Suprapubic skin (tissue), 3 donors: ENCODE measurements at regions not wholly inside any gene's neighbourhood (a gene's known extent, or its start where the extent isn't known, plus 50 kb on each side); places are given as distances from the start of the nearest gene placed in this dataset.

Source experiments
- POLR2AphosphoS5 ChIP-seq, 3 donors: sonication (generic); formaldehyde crosslinking; IDR thresholded peaks; one replicate each; pipeline ENCODE4 v1.6.1; 2017; ENCODE audit warnings: antibody characterized with exemption in 3 of 3
- TF ChIP-seq, protein P1 (sequence below), 2 donors: fragments of 200-600 bp in 1 of 2; fragments of 450-650 bp in 1 of 2; sonication (generic) in 1 of 2; IDR thresholded peaks; one replicate each; pipeline ENCODE4 v1.5.1; 2016 to 2019; ENCODE audit warnings: antibody characterized with exemption in 2 of 2, mild to moderate bottlenecking in 1 of 2, moderate library complexity in 1 of 2

GRCh38 chr2:19454125-19454524 lies 95.7 kb upstream of the OSR1 start:
- TF ChIP-seq, protein P1, sequence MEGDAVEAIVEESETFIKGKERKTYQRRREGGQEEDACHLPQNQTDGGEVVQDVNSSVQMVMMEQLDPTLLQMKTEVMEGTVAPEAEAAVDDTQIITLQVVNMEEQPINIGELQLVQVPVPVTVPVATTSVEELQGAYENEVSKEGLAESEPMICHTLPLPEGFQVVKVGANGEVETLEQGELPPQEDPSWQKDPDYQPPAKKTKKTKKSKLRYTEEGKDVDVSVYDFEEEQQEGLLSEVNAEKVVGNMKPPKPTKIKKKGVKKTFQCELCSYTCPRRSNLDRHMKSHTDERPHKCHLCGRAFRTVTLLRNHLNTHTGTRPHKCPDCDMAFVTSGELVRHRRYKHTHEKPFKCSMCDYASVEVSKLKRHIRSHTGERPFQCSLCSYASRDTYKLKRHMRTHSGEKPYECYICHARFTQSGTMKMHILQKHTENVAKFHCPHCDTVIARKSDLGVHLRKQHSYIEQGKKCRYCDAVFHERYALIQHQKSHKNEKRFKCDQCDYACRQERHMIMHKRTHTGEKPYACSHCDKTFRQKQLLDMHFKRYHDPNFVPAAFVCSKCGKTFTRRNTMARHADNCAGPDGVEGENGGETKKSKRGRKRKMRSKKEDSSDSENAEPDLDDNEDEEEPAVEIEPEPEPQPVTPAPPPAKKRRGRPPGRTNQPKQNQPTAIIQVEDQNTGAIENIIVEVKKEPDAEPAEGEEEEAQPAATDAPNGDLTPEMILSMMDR (IDR thresholded peaks at IDR 0.05) = no peak
- no peak for TF ChIP-seq POLR2AphosphoS5 (IDR thresholded peaks at IDR 0.05)
